Activated naive CD8-positive, alpha-beta T cell treated with anti-CD3 and anti-CD28 coated beads, Interleukin-2, amount 10 ng/mL, durations not matched to agents 7 days and 5 days (primary cell): ENCODE measurements at regions not wholly inside any gene's neighbourhood (a gene's known extent, or its start where the extent isn't known, plus 50 kb on each side); places are given as distances from the start of the nearest gene placed in this dataset.

Experiments
- ATAC-seq: fragments of 150-1000 bp; cut with Tn5 transposase; one replicate; pipeline ENCODE4 v1.10.0; 2021; ENCODE audit warnings: low read depth, moderate library complexity
- POLR2A ChIA-PET: fragments of 350-600 bp; sonication (Branson Sonifier 250); formaldehyde crosslinking; loops from one replicate; lab custom pipeline; 2021; ENCODE audit warnings: antibody characterized with exemption; lab: Charles Lee
- DNase-seq: peaks from one replicate; pipeline ENCODE4 v3.0.0; 2021
- H3K27ac Mint-ChIP-seq: one replicate; pipeline ENCODE4 v1.8.0; 2022; ENCODE audit warnings: mild to moderate bottlenecking, mixed read lengths
- H3K27me3 Mint-ChIP-seq: one replicate; pipeline ENCODE4 v1.8.0; 2022; ENCODE audit warnings: mild to moderate bottlenecking, moderate library complexity, mixed read lengths
- H3K36me3 Mint-ChIP-seq: one replicate; pipeline ENCODE4 v1.8.0; 2021; ENCODE audit warnings: mild to moderate bottlenecking, mixed read lengths
- H3K4me1 Mint-ChIP-seq: one replicate; pipeline ENCODE4 v1.8.0; 2021; ENCODE audit warnings: mixed read lengths
- H3K4me3 Mint-ChIP-seq: one replicate; pipeline ENCODE4 v1.8.0; 2022; ENCODE audit warnings: mild to moderate bottlenecking, moderate library complexity, mixed read lengths
- H3K9me3 Mint-ChIP-seq: one replicate; pipeline ENCODE4 v1.8.0; 2021; ENCODE audit warnings: mixed read lengths

DNA sequence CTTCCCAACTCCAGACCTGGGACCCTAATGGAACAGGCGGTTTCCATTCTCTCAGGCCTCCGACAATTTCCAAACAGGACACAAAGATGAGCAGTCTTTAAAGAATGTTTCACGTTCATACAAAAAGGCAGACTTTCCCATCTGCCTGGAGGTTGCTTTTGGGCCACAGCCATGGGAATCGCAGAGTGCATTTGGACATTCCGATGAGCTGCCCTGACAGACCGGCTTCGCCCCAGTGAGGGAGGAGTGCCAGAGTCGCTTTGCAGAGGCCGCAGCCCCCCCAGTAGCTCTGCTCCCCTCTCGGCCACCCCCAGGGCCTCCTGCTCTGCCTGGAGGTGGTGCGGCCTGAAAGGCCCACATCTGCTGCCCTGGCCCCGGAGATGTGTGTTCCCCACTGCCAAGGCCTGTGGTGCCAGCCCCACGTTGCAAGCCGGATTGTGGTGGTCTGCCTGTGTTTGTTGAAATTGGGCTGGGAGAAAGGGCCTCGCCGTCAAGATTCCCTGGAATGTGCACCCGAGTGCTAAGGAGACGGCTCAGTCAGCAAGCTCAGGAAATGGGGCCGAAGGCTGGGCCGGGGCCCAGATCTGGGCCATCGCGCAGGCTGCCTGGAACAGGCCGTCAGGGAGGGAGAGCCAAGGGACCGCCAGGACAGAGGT is 89.8 kb downstream of the C16orf95 start:
- no peaks in the 10 kb centered on the region for H3K4me1 Mint-ChIP-seq
- H3K27me3 Mint-ChIP-seq, result no peaks in the 10 kb centered on the region
- H3K4me3 Mint-ChIP-seq, result no peak overlapping the region
- no peak overlapping the region for H3K27ac Mint-ChIP-seq
- peaks cover 6% of the 10 kb centered on the region for H3K9me3 Mint-ChIP-seq
- no peak for ATAC-seq
- DNase-seq, result no peak
- H3K36me3 Mint-ChIP-seq, result no peaks in the 10 kb centered on the region
- POLR2A ChIA-PET, result no interaction called here

DNA sequence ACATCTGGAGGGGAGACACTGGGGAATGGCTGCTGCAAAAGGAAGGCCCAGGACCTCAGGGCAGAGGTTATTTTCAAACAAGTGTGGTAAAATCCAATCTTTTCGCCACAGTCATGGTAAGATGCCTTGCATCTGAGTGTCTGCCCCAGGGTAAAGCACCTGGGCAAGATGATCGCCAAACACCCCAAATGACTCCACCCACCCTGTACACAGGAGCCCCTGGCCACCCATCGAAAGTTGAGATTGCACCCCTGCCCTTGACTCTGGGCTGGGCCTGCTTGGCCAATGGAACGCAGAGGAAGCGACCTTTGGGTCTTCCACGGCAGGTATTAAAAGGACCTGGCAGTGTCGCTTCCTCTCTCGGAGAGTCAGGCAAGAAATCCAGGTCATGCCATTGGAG is 88.8 kb downstream of the C16orf95 start:
- H3K4me1 Mint-ChIP-seq, result no peaks in the 10 kb centered on the region
- peaks cover 6% of the 10 kb centered on the region for H3K27me3 Mint-ChIP-seq
- POLR2A ChIA-PET, result no interaction called here
- H3K9me3 Mint-ChIP-seq, result peaks cover 6% of the 10 kb centered on the region
- H3K36me3 Mint-ChIP-seq, result no peaks in the 10 kb centered on the region
- DNase-seq (no peak), ATAC-seq (no peak)
- no peak overlapping the region for H3K27ac Mint-ChIP-seq
- no peak overlapping the region for H3K4me3 Mint-ChIP-seq

DNA sequence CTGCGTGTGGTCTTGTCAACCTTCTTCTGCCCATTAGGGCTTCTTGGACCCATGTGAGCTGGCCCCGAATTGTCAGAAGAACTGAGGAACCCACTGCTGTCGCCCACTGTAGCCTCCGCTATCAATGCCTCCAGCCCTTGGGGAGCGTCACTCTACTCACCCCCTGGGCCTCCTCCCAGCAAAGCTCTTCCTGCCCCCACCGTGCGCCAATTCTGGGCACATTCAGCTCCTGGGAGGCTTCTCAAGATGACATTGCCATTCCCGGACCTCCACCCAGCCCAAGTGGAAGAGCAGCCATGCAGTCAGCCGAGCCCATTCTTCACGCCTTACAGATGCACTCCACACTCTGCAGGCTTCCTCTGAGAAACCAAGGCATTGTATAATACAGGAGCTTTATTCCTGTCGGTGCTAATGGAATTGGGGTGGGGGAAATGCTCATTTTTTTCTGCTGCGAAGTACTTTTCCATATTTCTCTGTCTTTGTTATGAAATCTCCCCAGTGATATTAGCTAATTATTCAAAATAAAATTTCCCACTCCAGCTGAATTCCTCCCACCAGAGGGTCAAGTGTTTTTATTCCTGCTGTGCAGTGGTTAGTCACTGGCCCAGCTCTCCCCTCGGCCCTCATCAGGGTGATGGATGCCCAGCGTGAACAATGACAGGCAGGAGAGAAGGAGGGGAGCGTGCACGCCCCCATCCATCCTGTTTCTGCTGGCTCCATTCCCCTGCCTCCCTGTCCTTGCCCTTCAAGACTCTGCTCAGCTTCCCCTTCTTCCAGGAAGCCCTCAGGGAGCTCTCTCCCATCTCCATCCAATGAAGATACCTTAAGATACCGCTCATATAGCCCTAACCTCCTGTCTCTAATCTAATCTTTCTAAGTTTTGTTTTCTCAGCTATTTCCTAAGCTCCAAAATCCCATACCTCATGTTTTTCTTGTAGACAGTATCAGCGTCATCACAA is 87.7 kb downstream of the C16orf95 start:
- POLR2A ChIA-PET, result no interaction called here
- Mint-ChIP-seq H3K27me3 (peaks cover 12% of the 10 kb centered on the region), H3K27ac (no peak overlapping the region), H3K4me1 (no peaks in the 10 kb centered on the region), H3K4me3 (no peak overlapping the region), H3K9me3 (peaks cover 6% of the 10 kb centered on the region), H3K36me3 (no peaks in the 10 kb centered on the region)
- no peak for DNase-seq
- ATAC-seq, result no peak

DNA sequence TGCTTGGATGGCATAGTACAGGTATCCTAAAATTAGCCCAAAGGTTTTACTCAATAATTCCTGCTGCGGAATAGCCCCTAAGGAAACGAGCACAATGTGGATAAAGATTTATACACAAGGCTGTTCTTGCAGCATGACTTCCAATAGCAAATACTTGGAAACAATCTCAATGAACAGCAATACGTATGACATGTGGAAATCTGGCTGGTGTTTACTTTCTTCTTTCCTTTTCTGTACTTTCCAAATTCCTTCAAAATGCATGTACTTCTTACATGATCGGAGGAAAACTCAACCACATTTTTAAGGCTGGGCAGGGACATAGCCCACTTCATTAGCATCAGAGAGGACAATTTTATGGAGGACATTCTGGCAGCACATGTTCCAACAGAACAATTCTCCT is 86.6 kb downstream of the C16orf95 start:
- H3K4me3 Mint-ChIP-seq, result no peak overlapping the region
- H3K9me3 Mint-ChIP-seq, result peaks cover 6% of the 10 kb centered on the region
- no peak for DNase-seq
- POLR2A ChIA-PET, result no interaction called here
- no peaks in the 10 kb centered on the region for H3K36me3 Mint-ChIP-seq
- H3K27me3 Mint-ChIP-seq, result peaks cover 17% of the 10 kb centered on the region
- H3K4me1 Mint-ChIP-seq, result peaks cover 3% of the 10 kb centered on the region
- ATAC-seq, result no peak
- no peak overlapping the region for H3K27ac Mint-ChIP-seq

DNA sequence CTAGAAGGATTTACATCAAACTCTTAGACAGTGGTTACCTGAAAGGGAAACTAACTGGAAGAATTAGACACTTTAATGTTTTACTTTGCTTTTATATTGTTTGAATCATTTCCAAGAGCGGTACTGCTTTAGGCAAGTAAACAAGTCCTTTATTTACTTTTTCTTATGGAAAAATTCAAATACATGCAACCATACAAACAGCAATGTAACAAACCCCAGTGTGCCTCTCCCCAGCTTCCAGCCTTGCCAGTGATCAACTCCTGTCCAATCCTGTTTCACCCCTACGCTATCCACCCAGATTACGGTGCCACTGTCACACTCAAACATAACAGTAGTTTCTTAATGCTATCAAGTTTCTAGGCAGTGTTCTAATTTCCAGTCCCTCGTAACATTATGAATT is 85.9 kb downstream of the C16orf95 start:
- ATAC-seq (no peak), DNase-seq (no peak)
- no peak overlapping the region for H3K27ac Mint-ChIP-seq
- peaks cover 9% of the 10 kb centered on the region for H3K4me1 Mint-ChIP-seq
- POLR2A ChIA-PET, result no interaction called here
- H3K9me3 Mint-ChIP-seq, result peaks cover 6% of the 10 kb centered on the region
- peaks cover 17% of the 10 kb centered on the region for H3K27me3 Mint-ChIP-seq
- no peaks in the 10 kb centered on the region for H3K36me3 Mint-ChIP-seq
- H3K4me3 Mint-ChIP-seq, result no peak overlapping the region

DNA sequence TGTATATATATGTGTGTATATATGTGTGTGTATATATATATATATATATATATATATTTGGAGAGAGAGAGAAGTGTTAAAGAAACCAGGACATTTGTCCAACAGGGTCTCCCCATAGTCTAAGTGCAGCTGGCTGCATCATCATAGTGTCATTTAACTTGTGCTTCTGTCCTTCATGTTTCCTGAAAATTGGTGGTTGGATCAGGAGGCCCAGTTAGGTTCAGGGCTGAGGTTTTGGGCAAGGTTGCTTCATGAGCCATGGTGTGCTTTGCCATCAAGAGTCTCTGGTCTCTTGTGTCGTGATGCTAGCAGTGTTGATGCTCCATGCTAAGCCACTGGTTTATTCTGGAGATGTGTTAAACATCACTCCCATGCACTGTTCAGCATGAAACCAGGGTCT is 85.3 kb downstream of the C16orf95 start:
- POLR2A ChIA-PET, result no interaction called here
- peaks cover 6% of the 10 kb centered on the region for H3K9me3 Mint-ChIP-seq
- H3K27me3 Mint-ChIP-seq, result peaks cover 17% of the 10 kb centered on the region
- no peak for ATAC-seq
- DNase-seq, result no peak
- H3K4me3 Mint-ChIP-seq, result no peak overlapping the region
- H3K4me1 Mint-ChIP-seq, result peaks cover 13% of the 10 kb centered on the region
- H3K36me3 Mint-ChIP-seq, result no peaks in the 10 kb centered on the region
- H3K27ac Mint-ChIP-seq, result no peak overlapping the region

DNA sequence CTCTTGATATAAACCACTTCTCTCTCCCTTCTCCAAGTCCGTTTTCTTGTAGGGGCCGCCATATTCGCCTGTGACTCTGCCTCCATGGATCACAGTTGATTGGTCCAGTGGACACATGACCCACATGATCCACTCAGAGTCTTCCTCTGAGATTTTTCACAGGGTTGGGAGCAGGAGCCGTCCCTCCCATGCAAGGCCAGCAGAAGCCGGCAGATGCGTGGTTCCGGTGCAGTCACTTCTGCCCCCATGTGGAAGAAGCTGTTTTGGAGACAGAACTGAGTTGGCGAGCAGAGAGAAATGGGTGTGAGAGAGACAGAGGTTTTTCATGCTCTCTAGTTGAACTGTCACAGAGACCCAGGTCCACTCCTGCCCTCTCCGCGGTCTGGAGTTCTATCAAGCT is 83.3 kb downstream of the C16orf95 start:
- Mint-ChIP-seq H3K27me3 (peaks cover 21% of the 10 kb centered on the region), H3K4me3 (no peak overlapping the region), H3K9me3 (peaks cover 6% of the 10 kb centered on the region), H3K36me3 (no peaks in the 10 kb centered on the region), H3K4me1 (peaks cover 13% of the 10 kb centered on the region), H3K27ac (no peak overlapping the region)
- no peak for DNase-seq
- no peak for ATAC-seq
- POLR2A ChIA-PET, result no interaction called here

DNA sequence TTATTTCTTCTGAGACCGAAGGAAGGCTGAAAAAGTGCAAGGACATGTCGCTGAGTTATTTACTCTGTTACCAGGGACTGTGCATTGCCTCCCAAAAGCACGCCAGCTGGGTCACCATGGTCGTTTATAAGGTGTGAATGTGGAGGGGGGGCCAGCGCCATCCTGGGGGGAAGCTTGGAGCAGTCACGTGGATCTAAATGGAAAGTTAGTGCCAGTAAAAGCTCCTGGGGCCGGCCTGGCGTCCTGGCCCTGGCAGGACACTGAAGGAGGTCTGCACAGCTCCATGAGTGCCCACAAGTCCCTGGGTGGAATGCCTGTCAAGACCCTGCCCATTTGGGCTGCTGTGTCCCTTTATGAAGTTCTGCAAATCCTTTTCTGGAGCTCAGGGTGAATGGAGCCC is 82.6 kb downstream of the C16orf95 start:
- peaks cover 13% of the 10 kb centered on the region for H3K4me1 Mint-ChIP-seq
- H3K36me3 Mint-ChIP-seq, result no peaks in the 10 kb centered on the region
- peaks cover 6% of the 10 kb centered on the region for H3K9me3 Mint-ChIP-seq
- no peak overlapping the region for H3K27ac Mint-ChIP-seq
- DNase-seq, result no peak
- POLR2A ChIA-PET, result no interaction called here
- ATAC-seq, result no peak
- H3K27me3 Mint-ChIP-seq, result peaks cover 21% of the 10 kb centered on the region
- no peak overlapping the region for H3K4me3 Mint-ChIP-seq

DNA sequence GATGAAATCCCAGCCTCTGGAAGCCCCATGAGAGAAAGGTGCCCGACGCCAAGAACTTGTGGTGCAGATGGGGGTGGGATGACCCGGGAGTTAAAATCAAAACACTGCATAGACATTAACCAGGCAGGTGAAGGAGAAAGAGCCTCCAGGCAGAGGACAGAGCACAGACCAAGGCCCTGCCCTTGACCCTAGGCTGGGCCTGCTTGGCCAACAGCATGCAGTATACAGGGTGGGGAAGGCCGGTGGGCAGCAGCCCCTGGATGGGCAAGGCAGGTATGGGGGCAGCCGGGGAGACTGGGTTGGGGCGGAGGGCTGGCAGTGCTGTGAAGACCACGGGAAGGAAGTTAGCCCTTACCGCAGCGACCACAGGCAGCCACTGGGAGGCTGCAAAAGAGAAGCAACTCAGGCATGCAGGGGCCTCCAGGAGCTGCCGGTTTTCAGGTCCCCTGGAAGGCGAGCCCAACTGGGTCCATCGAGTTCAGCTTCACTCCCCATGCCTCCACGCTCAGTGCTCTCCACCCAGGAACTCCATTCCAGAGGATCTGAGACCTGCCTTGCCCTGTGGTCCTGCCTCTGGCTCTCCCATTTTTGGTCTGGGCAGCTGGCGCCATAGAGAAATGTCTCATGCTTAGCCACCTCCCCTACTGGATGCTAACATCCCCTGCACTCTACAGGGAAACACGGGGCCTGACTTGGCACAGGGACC is 81.2 kb downstream of the C16orf95 start:
- Mint-ChIP-seq H3K4me1 (peaks cover 13% of the 10 kb centered on the region), H3K27me3 (peaks cover 21% of the 10 kb centered on the region), H3K9me3 (peaks cover 6% of the 10 kb centered on the region), H3K27ac (peak overlapping the region; percentile 58), H3K36me3 (no peaks in the 10 kb centered on the region), H3K4me3 (peak overlapping the region; percentile 71)
- POLR2A ChIA-PET, result no interaction called here
- ATAC-seq, result peak; percentile 70
- DNase-seq, result peak; percentile 64

DNA sequence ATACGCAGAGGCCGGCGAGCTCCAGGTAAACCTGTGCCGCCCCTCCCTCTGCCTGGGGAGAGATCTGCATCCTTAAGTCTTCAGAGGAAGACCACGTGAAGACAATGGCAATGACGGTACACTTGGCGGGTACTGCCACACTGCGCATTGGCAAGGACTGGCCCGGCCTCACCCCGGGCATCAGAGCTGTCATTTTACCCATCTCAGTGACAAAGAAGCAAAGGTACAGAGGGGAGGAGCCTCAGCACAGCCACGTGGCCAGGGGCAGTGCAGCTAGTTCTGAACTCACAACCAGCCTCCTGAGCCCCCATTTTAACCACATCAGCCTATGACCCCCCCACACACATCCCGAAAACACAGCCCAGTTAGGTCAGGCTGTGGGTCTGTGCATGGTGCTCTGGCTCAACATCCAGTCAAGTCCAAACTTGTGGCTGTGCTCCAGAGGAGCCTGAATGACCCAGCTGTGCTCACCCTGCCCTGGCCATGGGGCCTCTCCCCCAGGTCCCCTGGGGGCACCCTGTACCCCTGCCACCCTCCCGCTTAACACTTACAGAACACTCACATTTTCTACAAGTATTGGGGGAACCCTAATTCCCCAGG is 80.6 kb downstream of the C16orf95 start:
- Mint-ChIP-seq H3K36me3 (no peaks in the 10 kb centered on the region), H3K4me1 (peaks cover 13% of the 10 kb centered on the region), H3K27ac (peak overlapping the region; percentile 58), H3K4me3 (peak overlapping the region; percentile 71), H3K9me3 (peaks cover 2% of the 10 kb centered on the region), H3K27me3 (peaks cover 23% of the 10 kb centered on the region)
- DNase-seq (no peak), ATAC-seq (peak; percentile 55)
- POLR2A ChIA-PET, result no interaction called here

DNA sequence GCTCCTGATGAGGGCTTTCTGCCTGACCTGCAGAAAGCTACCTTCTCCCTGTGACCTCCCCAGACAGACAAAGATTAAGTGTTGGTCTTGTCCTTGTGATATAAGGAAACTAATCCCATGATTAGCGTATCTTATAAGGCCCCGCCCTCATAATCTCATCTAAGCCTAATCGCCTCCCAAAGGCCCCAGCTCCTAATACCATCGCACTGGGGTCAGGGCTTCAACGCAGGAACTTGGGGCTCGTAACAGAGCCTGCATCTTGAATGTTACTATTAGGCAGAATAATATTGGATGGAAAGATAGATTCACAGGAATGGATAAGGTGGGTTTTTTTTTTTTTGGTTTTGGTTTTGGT is 78.9 kb downstream of the C16orf95 start:
- no peak overlapping the region for H3K4me3 Mint-ChIP-seq
- H3K27me3 Mint-ChIP-seq, result peaks cover 21% of the 10 kb centered on the region
- POLR2A ChIA-PET, result no interaction called here
- DNase-seq (no peak), ATAC-seq (no peak)
- peaks cover 13% of the 10 kb centered on the region for H3K4me1 Mint-ChIP-seq
- H3K36me3 Mint-ChIP-seq, result no peaks in the 10 kb centered on the region
- no peak overlapping the region for H3K27ac Mint-ChIP-seq
- H3K9me3 Mint-ChIP-seq, result no peaks in the 10 kb centered on the region

DNA sequence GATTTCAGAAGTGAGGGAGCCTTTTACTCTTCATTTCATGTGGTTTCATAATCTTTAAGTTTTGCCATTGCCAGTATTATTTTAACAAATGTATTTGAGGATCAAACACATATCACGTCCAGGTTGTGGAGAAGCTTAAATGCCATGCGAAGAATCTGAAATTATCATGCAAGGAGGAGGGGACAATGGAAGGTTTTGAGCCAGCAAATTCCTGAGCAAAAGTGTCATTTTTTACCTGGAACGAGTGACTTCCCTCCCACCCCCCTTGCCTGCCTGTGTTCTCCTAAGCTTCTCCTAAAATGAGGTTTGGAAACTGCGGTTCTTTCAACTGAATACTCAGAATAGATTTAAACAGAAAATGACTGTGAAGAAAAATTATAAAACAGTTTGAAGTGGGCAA is 77.6 kb downstream of the C16orf95 start:
- Mint-ChIP-seq H3K27me3 (peaks cover 17% of the 10 kb centered on the region), H3K4me3 (no peak overlapping the region), H3K36me3 (no peaks in the 10 kb centered on the region), H3K4me1 (peaks cover 13% of the 10 kb centered on the region), H3K27ac (no peak overlapping the region), H3K9me3 (no peaks in the 10 kb centered on the region)
- POLR2A ChIA-PET, result no interaction called here
- ATAC-seq (no peak), DNase-seq (no peak)
